Activated CD8-positive, alpha-beta memory T cell treated with anti-CD3 and anti-CD28 coated beads, Interleukin-2, amount 50 U/mL, for 48 hours (primary cell): ENCODE measurements at regions not wholly inside any gene's neighbourhood (a gene's known extent, or its start where the extent isn't known, plus 50 kb on each side); places are given as distances from the start of the nearest gene placed in this dataset.
"Not testable (repeated sequence)": the region's sequence is repeated elsewhere in the genome, so short reads cannot be mapped to it uniquely, and the experiment has no call there.

ENCODE experiments used
- DNase-seq: peaks from one replicate; pipeline ENCODE4 v3.0.0-alpha.2; 2020

DNA sequence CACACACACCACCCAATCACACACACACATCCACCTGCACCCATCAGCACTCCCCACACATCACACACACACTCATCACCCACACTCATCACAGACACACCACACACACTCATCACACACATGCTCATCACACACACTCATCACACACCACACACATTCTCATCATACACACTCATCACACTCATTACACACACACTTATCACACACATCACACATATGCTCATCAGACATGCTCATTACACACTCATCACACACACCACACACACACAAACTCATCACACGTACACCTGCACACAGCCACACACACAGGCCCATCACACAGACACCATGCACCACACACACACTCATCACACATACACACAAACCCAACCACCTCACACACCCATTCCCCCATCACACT, 107.5 kb upstream of the C14orf180 start:
- DNase-seq = no peak

- no peak for DNase-seq
Measured at GRCh38 chr14:104472536-104473243, 106.9 kb upstream of the C14orf180 start.

DNA sequence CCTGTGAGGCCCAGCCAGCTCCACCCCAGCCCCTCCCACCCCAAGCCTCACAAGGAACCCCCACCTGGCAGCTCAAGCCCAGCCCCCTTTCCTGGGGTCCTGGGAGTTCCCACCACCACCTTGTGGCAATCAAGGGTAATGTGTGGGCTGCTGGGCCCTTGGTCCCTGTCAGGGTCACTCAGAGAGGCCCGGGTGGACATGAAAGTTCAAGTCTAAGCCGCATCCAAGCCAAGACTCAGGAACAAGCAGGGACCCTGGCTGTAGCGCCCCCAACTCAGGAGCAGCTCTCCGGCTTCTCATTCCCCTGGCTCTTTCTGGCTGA, 106.4 kb upstream of the C14orf180 start:
- DNase-seq = no peak

DNA sequence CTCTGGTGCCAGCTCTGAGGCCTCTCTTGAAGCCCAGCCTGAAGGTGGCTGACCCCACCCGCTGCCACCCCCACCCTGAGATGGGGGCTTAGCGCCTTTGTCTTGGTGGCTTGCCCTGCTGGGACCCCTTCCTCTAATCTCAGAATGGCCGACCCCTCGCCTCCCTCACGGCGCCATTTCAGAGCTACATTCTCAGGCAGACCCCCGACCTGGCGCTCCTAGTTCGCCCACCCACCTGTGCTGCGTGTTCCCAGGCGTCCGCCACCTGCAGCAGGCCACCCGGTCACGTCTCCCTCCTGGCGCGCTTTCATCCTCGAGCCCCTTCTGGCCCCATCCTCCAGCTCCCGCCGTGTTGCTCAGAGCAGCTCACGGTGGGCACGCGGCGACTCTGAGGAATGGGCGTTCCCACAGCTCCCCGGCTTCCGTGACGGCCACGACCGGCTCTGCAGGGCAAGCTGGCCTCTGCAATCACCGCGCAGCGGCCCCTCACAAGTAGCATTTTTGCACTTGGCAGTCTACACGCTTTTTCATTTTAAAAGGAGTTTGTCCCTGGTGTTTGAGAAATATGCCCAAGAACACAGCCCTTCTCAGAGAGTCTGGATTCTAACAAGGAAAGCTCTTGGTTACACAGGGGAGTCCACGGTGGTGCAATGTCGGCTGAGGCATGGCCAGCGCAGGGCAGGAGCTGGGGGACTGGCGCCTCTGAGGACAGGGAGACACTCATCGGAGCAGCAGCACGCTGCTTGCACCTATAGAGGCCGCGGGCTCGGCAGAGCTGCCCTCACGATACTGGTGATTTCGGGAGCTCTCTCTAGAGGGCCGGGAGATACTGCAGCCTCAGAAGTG, 105.7 kb upstream of the C14orf180 start:
- DNase-seq = no peak

DNA sequence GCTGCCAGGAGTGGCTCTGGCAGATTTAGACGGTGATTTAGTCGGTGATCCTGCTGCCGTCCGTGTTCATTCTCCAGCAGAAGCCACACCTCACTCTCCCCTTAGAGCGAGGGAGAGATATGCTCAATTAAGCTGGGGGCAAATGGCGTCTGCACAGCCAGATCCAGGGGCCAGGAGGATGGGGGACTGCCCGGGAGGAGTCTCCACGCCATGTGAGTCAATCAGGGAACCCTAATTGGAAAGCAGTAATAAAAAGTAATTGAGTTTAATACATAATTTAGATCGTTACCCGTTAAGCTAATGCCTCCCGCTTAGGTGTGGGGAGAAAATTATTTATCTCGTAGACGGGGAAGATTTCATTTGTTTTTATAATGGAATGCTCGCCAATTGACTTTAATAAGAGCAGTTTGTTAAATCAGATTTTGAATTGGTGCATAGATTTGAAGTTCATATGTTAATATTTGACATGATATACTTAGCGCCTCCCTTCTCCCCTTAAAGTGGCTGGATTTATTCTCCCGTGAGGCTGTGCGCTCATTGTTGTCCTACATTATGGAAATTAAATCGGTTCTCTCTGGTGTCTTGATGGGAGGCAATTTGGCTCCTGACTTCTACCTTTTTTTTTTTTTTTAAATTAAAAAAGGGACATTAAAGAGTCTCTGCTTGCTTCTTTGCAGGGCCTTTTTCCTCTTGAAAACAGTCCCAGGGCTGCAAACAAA, 104.9 kb upstream of the C14orf180 start:
- DNase-seq = no peak

DNA sequence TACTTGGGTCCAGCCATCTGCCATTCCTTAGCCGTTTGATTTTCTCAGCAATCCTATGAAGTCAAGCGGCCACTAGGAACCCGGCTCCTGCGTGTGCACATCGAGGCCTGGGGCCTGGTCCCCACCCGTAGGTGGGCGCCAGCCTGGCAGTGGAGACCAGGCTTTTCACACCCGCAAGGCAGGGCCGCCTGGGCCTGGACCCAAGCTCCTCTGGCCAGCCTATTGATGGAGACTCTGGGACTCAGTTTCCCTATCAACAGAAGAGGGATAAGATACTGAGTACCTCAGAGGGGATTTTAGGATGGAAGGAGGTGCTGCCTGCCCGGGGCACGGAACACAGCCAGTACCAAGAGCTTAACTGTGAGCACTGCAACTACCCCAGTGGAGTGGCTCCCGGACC, 104.3 kb upstream of the C14orf180 start:
- no peak for DNase-seq

GRCh38 chr14:104475802-104476201, 103.8 kb upstream of the C14orf180 start:
- no peak for DNase-seq

- no peak for DNase-seq
Measured at GRCh38 chr14:104476437-104476836, 103.1 kb upstream of the C14orf180 start.

- no peak for DNase-seq
Measured at GRCh38 chr14:104477117-104477623, 102.4 kb upstream of the C14orf180 start.

GRCh38 chr14:104477666-104478380, 101.7 kb upstream of the C14orf180 start:
- DNase-seq = no peak

- DNase-seq = no peak
Measured at GRCh38 chr14:104478656-104479055, 100.9 kb upstream of the C14orf180 start.

GRCh38 chr14:104479901-104480300, 99.7 kb upstream of the C14orf180 start:
- DNase-seq = no peak

DNA sequence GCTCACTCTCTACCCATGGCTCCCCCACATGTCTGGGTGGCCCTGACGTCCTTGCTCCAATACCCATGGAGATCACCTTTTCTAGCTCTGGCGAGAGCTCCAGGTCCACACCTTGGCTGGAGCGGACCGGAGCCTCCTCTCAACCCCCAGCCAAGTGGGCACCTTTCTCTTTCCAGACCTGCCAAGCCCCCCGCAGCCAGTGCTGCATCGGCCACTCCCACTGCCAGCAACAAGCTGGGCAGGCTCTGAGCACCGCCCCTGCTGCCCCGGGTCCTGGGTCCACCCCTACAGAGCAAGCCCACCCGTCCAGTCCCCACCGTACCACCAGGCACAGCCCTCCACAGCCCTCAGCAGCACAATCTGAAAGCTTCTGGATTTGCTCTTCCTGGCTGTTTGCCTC, 98.2 kb upstream of the C14orf180 start:
- no peak for DNase-seq

GRCh38 chr14:104482017-104482416, 97.5 kb upstream of the C14orf180 start:
- DNase-seq = not testable (repeated sequence)

- no peak for DNase-seq
Measured at GRCh38 chr14:104486222-104486923, 93.2 kb upstream of the C14orf180 start.

- no peak for DNase-seq
Measured at GRCh38 chr14:104494483-104494882, 85.1 kb upstream of the C14orf180 start.

GRCh38 chr14:104496095-104496494, 83.5 kb upstream of the C14orf180 start:
- no peak for DNase-seq

- peak; percentile 23 for DNase-seq
Measured at GRCh38 chr14:104499784-104500760, 79.5 kb upstream of the C14orf180 start.

- no peak for DNase-seq
Measured at GRCh38 chr14:104502060-104502459, 77.5 kb upstream of the C14orf180 start.

DNA sequence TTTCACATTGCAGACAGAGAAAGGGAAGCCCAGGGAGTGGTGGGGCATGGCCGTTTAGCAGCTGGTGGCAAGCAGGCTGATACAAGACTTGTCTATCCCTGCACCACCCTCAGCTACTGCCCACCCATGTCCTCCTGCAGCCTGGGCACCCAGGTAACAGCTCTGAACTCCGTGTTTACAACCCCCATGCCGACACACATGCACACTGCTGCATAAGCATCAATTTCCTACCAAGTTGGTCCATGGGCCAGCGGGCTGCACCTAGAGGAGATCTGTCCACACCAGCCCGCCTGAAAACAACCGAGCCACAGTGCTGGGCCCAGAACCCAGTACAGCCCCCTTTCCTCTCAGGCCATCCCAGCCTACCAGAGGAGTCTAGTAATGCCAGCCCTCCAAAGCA, 75.9 kb upstream of the C14orf180 start:
- no peak for DNase-seq

GRCh38 chr14:104504172-104504735, 75.3 kb upstream of the C14orf180 start:
- DNase-seq = no peak
